ENCODE measurements at regions not wholly inside any gene's neighbourhood (a gene's known extent, or its start where the extent isn't known, plus 50 kb on each side); places are given as distances from the start of the nearest gene placed in this dataset.

- TF ChIP-seq POLR2A (IDR thresholded peaks at IDR 0.05) (no peak), CTCF (IDR thresholded peaks at IDR 0.05) (no peak)
Observed at GRCh38 chr15:97171556-97171955, 788.9 kb upstream of the ARRDC4 start.
